ENCODE measurements at regions not wholly inside any gene's neighbourhood (a gene's known extent, or its start where the extent isn't known, plus 50 kb on each side); places are given as distances from the start of the nearest gene placed in this dataset.

DNA sequence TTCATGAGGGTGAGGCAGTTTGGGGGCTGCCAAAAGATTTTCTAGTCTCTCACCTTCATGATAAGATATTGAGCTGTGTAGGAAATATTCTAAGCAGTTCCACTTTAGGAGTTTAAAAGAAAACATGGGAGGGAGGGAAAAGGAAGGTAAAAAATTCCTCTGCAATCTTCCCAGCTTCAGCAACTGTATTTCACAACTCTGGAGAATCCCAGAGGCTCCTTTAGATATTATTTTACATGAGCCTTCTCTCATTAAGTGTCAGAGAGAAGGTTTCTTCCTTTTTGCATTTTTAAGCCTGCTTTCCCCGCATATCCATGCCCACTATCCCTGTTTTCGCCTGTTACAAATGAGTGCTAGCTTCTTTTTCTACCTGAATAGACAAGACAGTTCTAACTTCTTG is 289.4 kb downstream of the CHRM3 start:
- Mint-ChIP-seq H3K27ac (no peak overlapping the region), H3K36me3 (peaks cover 1% of the 10 kb centered on the region), H3K9me3 (peaks cover 4% of the 10 kb centered on the region), H3K4me3 (no peak overlapping the region), H3K4me1 (peaks cover 7% of the 10 kb centered on the region), H3K27me3 (ENCODE audit: low read depth) (no peaks in the 10 kb centered on the region)
- DNase-seq (ENCODE audit: low spot score in 2 of 2, unreplicated experiment in 2 of 2) = no peak
- TF ChIP-seq, protein P1, sequence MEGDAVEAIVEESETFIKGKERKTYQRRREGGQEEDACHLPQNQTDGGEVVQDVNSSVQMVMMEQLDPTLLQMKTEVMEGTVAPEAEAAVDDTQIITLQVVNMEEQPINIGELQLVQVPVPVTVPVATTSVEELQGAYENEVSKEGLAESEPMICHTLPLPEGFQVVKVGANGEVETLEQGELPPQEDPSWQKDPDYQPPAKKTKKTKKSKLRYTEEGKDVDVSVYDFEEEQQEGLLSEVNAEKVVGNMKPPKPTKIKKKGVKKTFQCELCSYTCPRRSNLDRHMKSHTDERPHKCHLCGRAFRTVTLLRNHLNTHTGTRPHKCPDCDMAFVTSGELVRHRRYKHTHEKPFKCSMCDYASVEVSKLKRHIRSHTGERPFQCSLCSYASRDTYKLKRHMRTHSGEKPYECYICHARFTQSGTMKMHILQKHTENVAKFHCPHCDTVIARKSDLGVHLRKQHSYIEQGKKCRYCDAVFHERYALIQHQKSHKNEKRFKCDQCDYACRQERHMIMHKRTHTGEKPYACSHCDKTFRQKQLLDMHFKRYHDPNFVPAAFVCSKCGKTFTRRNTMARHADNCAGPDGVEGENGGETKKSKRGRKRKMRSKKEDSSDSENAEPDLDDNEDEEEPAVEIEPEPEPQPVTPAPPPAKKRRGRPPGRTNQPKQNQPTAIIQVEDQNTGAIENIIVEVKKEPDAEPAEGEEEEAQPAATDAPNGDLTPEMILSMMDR (IDR thresholded peaks at IDR 0.05; ENCODE audit: unreplicated experiment) = no peak

DNA sequence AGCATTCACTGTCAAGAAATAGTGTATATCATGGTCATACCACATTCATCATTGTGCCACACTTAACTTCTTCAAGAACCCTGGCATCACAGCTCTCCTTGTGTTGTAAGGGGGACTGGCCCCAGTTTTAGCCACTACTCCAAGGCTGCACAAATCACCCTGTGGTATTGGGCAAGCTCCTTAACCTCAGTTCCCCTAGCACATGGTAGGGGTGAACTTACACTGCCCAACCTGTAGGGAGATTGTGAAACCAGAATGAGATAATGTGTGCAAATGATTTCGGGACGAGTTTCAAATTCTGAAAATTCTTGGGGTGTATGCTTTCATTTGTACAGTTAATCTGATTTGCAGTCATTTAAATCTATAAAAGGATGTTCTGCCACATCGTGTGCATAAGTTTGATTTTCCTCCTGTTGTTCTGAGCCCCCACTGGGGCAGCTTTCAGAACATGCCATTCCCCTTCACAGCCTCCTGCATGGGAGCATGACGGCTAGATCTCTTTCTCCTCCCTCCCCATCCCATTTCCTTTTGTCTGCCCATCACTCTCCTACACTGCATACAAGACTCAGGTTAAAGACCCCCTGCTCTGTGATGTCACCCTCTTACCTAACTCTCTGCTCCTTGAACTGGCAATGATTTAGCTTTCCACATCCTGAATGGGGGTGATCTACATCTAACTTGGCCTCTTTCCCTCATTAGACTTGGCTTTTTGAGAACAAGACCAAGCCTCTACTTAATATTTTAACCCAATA is 290.3 kb downstream of the CHRM3 start:
- Mint-ChIP-seq H3K9me3 (no peaks in the 10 kb centered on the region), H3K4me3 (no peak overlapping the region), H3K27ac (no peak overlapping the region), H3K4me1 (peaks cover 7% of the 10 kb centered on the region), H3K36me3 (no peaks in the 10 kb centered on the region), H3K27me3 (ENCODE audit: low read depth) (no peaks in the 10 kb centered on the region)
- DNase-seq (ENCODE audit: low spot score in 2 of 2, unreplicated experiment in 2 of 2) = no peak
- TF ChIP-seq, protein P1 (IDR thresholded peaks at IDR 0.05; ENCODE audit: unreplicated experiment) = peak; percentile 43

- no peaks in the 10 kb centered on the region for H3K27me3 Mint-ChIP-seq (ENCODE audit: low read depth)
- no peaks in the 10 kb centered on the region for H3K36me3 Mint-ChIP-seq
- H3K4me1 Mint-ChIP-seq = peaks cover 7% of the 10 kb centered on the region
- DNase-seq (ENCODE audit: low spot score in 2 of 2, unreplicated experiment in 2 of 2) = no peak
- H3K9me3 Mint-ChIP-seq = no peaks in the 10 kb centered on the region
- no peak overlapping the region for H3K27ac Mint-ChIP-seq
- TF ChIP-seq, protein P1 (IDR thresholded peaks at IDR 0.05; ENCODE audit: unreplicated experiment) = no peak
- no peak overlapping the region for H3K4me3 Mint-ChIP-seq
Measured at GRCh38 chr1:239677362-239677761, 291.0 kb downstream of the CHRM3 start.

- H3K36me3 Mint-ChIP-seq = no peaks in the 10 kb centered on the region
- peaks cover 5% of the 10 kb centered on the region for H3K4me1 Mint-ChIP-seq
- H3K27me3 Mint-ChIP-seq (ENCODE audit: low read depth) = no peaks in the 10 kb centered on the region
- no peak overlapping the region for H3K27ac Mint-ChIP-seq
- no peak overlapping the region for H3K4me3 Mint-ChIP-seq
- no peak for DNase-seq (ENCODE audit: low spot score in 2 of 2, unreplicated experiment in 2 of 2)
- H3K9me3 Mint-ChIP-seq = no peaks in the 10 kb centered on the region
- TF ChIP-seq, protein P1 (IDR thresholded peaks at IDR 0.05; ENCODE audit: unreplicated experiment) = no peak
Measured at GRCh38 chr1:239678181-239678580, 291.8 kb downstream of the CHRM3 start.

GRCh38 chr1:239682046-239682445 is 295.7 kb downstream of the CHRM3 start:
- Mint-ChIP-seq H3K27me3 (ENCODE audit: low read depth) (no peaks in the 10 kb centered on the region), H3K4me3 (no peak overlapping the region), H3K9me3 (no peaks in the 10 kb centered on the region), H3K36me3 (no peaks in the 10 kb centered on the region), H3K4me1 (peaks cover 8% of the 10 kb centered on the region), H3K27ac (no peak overlapping the region)
- TF ChIP-seq, protein P1 (IDR thresholded peaks at IDR 0.05; ENCODE audit: unreplicated experiment) = no peak
- DNase-seq (ENCODE audit: low spot score in 2 of 2, unreplicated experiment in 2 of 2) = no peak

All from mesothelial cell of epicardium (in vitro differentiated cells).